H1 (cell line): ENCODE measurements at regions not wholly inside any gene's neighbourhood (a gene's known extent, or its start where the extent isn't known, plus 50 kb on each side); places are given as distances from the start of the nearest gene placed in this dataset.

Source experiments
- CTCF ChIA-PET: fragments of 300-600 bp; sonication (Branson Sonifier 250); formaldehyde crosslinking; loops from one replicate; lab custom pipeline; 2021; ENCODE audit not compliant: partially characterized antibody; lab: Charles Lee
- POLR2A ChIA-PET: fragments of 300-600 bp; sonication (Branson Sonifier 250); formaldehyde crosslinking; loops from one replicate; lab custom pipeline; 2021; ENCODE audit warnings: inconsistent platforms; ENCODE audit not compliant: partially characterized antibody; lab: Charles Lee
- DNase-seq, 2 experiments: peaks; one replicate each; pipeline versions ENCODE4 v3.0.0 to v3.0.0-alpha.2; 2010 to 2022; ENCODE audit warnings: low spot score in 2 of 2, low read depth in 1 of 2, mixed read lengths in 1 of 2
- FAIRE-seq: peaks from 2 replicates; lab custom pipeline; 2011; peaks lifted over from hg19 to GRCh38; lab: Jason Lieb, UNC
- H2AFZ ChIP-seq: 2 replicates; pipeline ENCODE4 v1.8.1; 2012; ENCODE audit warnings: low read length, inconsistent platforms
- H2AK5ac ChIP-seq: 2 replicates; pipeline ENCODE4 v1.6.1; 2013; ENCODE audit warnings: low read depth, low read length
- H2BK120ac ChIP-seq: replicated peaks from 2 replicates; pipeline ENCODE3; 2013; ENCODE audit warnings: low read depth, low read length, inconsistent platforms
- H2BK12ac ChIP-seq: 2 replicates; pipeline ENCODE4 v1.6.1; 2013; ENCODE audit warnings: low read depth, low read length
- H2BK15ac ChIP-seq: 2 replicates; pipeline ENCODE4 v1.6.1; 2013; ENCODE audit warnings: low read length
- H2BK20ac ChIP-seq: 2 replicates; pipeline ENCODE4 v1.6.1; 2013; ENCODE audit warnings: low read length
- H2BK5ac ChIP-seq: 2 replicates; pipeline ENCODE4 v1.6.1; 2013; ENCODE audit warnings: low read depth, low read length
- H3K14ac ChIP-seq: 2 replicates; pipeline ENCODE4 v1.6.1; 2013; ENCODE audit warnings: inconsistent platforms; ENCODE audit not compliant: insufficient read length
- H3K18ac ChIP-seq: 2 replicates; pipeline ENCODE4 v1.6.1; 2013; ENCODE audit warnings: low read length; ENCODE audit errors: extremely low read depth
- H3K23ac ChIP-seq: 2 replicates; pipeline ENCODE4 v1.6.1; 2013; ENCODE audit warnings: inconsistent platforms; ENCODE audit not compliant: insufficient read length
- H3K23me2 ChIP-seq: 2 replicates; pipeline ENCODE4 v1.6.1; 2013; ENCODE audit warnings: low read depth, low read length
- H3K27ac ChIP-seq: 2 replicates; pipeline ENCODE4 v1.6.1; 2011; ENCODE audit warnings: low read depth, low read length, inconsistent platforms
- H3K27me3 ChIP-seq, 4 experiments: replicated peaks in 1 of 4; 1 replicate in 1 of 4; 2 replicates in 3 of 4; pipeline versions ENCODE4 v1.6.1 to v1.8.1; 2011 to 2013; ENCODE audit warnings: low read length in 3 of 4, mild to moderate bottlenecking in 3 of 4, inconsistent platforms in 2 of 4, mixed read lengths in 2 of 4, moderate library complexity in 1 of 4; ENCODE audit not compliant: control insufficient read depth in 3 of 4, insufficient read depth in 3 of 4; ENCODE audit errors: extremely low read depth in 1 of 4
- H3K36me3 ChIP-seq, 4 experiments: 2 replicates each; pipeline versions ENCODE4 v1.6.1 to v1.8.1; 2011 to 2013; ENCODE audit warnings: mild to moderate bottlenecking in 4 of 4, low read length in 3 of 4, moderate library complexity in 2 of 4, control low read depth in 1 of 4, inconsistent platforms in 1 of 4; ENCODE audit not compliant: insufficient read depth in 4 of 4, control insufficient read depth in 2 of 4
- H3K4ac ChIP-seq: replicated peaks from 2 replicates; pipeline ENCODE3; 2013; ENCODE audit warnings: low read length, low read depth, mixed read lengths, inconsistent platforms; ENCODE audit not compliant: insufficient read length
- H3K4me1 ChIP-seq, 4 experiments: replicated peaks in 1 of 4; 1 replicate in 1 of 4; 2 replicates in 3 of 4; pipeline versions ENCODE4 v1.6.1 to v1.8.1; 2011 to 2013; ENCODE audit warnings: low read length in 3 of 4, inconsistent platforms in 2 of 4, mixed read lengths in 1 of 4; ENCODE audit not compliant: insufficient read depth in 4 of 4, control insufficient read depth in 3 of 4
- H3K4me2 ChIP-seq, 2 experiments: 2 replicates each; pipeline versions ENCODE4 v1.6.1 to v1.8.1; 2011 to 2013; ENCODE audit warnings: low read depth in 2 of 2, low read length in 2 of 2, control low read depth in 1 of 2, inconsistent platforms in 1 of 2, mild to moderate bottlenecking in 1 of 2; ENCODE audit not compliant: insufficient read depth in 1 of 2
- H3K4me3 ChIP-seq, 4 experiments: fragments of 200-600, 300-600 bp in 1 of 4; sonication (generic), shearing (Covaris generic), sonication (Bioruptor Twin) in 1 of 4; 2 replicates each; pipeline versions ENCODE4 v1.5.1 to v1.8.1; 2011 to 2016; ENCODE audit warnings: low read length in 4 of 4, low read depth in 3 of 4, control low read depth in 2 of 4, inconsistent platforms in 2 of 4, mild to moderate bottlenecking in 2 of 4, mixed read lengths in 1 of 4, moderate library complexity in 1 of 4; ENCODE audit not compliant: insufficient read depth in 2 of 4; ENCODE audit errors: extremely low read depth in 1 of 4
- H3K56ac ChIP-seq: replicated peaks from 2 replicates; pipeline ENCODE3; 2013; ENCODE audit warnings: low read depth, mild to moderate bottlenecking, mixed read lengths, low read length, inconsistent platforms; ENCODE audit not compliant: insufficient read length
- H3K79me1 ChIP-seq: 2 replicates; pipeline ENCODE4 v1.6.1; 2013; ENCODE audit warnings: low read depth, low read length, control low read depth
- H3K79me2 ChIP-seq, 2 experiments: 2 replicates each; pipeline versions ENCODE4 v1.6.1 to v1.8.1; 2012 to 2013; ENCODE audit warnings: low read length in 2 of 2, mild to moderate bottlenecking in 2 of 2, inconsistent platforms in 1 of 2; ENCODE audit not compliant: insufficient read depth in 2 of 2, control insufficient read depth in 1 of 2
- H3K9ac ChIP-seq, 4 experiments: replicated peaks in 1 of 4; 1 replicate in 1 of 4; 2 replicates in 3 of 4; pipeline versions ENCODE4 v1.6.1 to v1.8.1; 2011 to 2013; ENCODE audit warnings: low read depth in 3 of 4, low read length in 3 of 4, control low read depth in 2 of 4, mild to moderate bottlenecking in 2 of 4, moderate library complexity in 2 of 4, inconsistent platforms in 1 of 4; ENCODE audit errors: extremely low read depth in 1 of 4
- H3K9me3 ChIP-seq, 2 experiments: 2 replicates each; pipeline versions ENCODE4 v1.6.1 to v1.8.1; 2012 to 2013; ENCODE audit warnings: mild to moderate bottlenecking in 2 of 2, moderate library complexity in 2 of 2, control low read depth in 1 of 2, inconsistent platforms in 1 of 2, low read depth in 1 of 2, low read length in 1 of 2, mixed read lengths in 1 of 2; ENCODE audit not compliant: insufficient read depth in 2 of 2
- H4K20me1 ChIP-seq, 2 experiments: replicated peaks in 1 of 2; 2 replicates each; pipeline versions ENCODE3 to v1.8.1; 2011 to 2013; ENCODE audit warnings: inconsistent platforms in 2 of 2, low read length in 2 of 2, mild to moderate bottlenecking in 1 of 2; ENCODE audit not compliant: insufficient read depth in 2 of 2, control insufficient read depth in 1 of 2
- H4K5ac ChIP-seq: 2 replicates; pipeline ENCODE4 v1.6.1; 2013; ENCODE audit warnings: low read length, low read depth, mixed read lengths, inconsistent platforms; ENCODE audit not compliant: insufficient read length
- H4K8ac ChIP-seq: 2 replicates; pipeline ENCODE4 v1.8.0; 2013; ENCODE audit warnings: mild to moderate bottlenecking, moderate library complexity, low read length, inconsistent platforms; ENCODE audit not compliant: insufficient read depth; ENCODE audit errors: extremely low read depth
- H4K91ac ChIP-seq: replicated peaks from 2 replicates; pipeline ENCODE3; 2013; ENCODE audit warnings: low read length, mixed read lengths, inconsistent platforms; ENCODE audit not compliant: insufficient read length
- BACH1 ChIP-seq: IDR thresholded peaks from 2 replicates; pipeline ENCODE4 v1.6.1; 2012; ENCODE audit warnings: low read length, improper control_type of control experiment
- CTBP2 ChIP-seq: IDR thresholded peaks from 2 replicates; pipeline ENCODE4 v1.7.0; 2011; ENCODE audit warnings: borderline replicate concordance, mild to moderate bottlenecking, moderate library complexity, mixed read lengths, low read length; ENCODE audit not compliant: insufficient read depth, insufficient read length
- EZH2 ChIP-seq: fragments of 200-600 bp; sonication (generic); IDR thresholded peaks from 2 replicates; pipeline ENCODE4 v1.7.1; 2012; ENCODE audit warnings: low read depth, mild to moderate bottlenecking, moderate library complexity, low read length, inconsistent platforms; ENCODE audit not compliant: severe bottlenecking
- HDAC6 ChIP-seq: IDR thresholded peaks from one replicate; pipeline ENCODE4 v1.7.1; 2012; ENCODE audit warnings: low read depth, mild to moderate bottlenecking, inconsistent platforms, low read length, moderate library complexity
- NANOG ChIP-seq: IDR thresholded peaks from 2 replicates; pipeline ENCODE4 v1.6.1; 2011; ENCODE audit warnings: low read length, low read depth, mild to moderate bottlenecking, inconsistent platforms; ENCODE audit not compliant: insufficient read depth, poor library complexity, severe bottlenecking
- POU5F1 ChIP-seq: IDR thresholded peaks from 2 replicates; pipeline ENCODE4 v1.6.1; 2011; ENCODE audit warnings: low read depth, mild to moderate bottlenecking, low read length, moderate library complexity
- RBBP5 ChIP-seq: IDR thresholded peaks from 2 replicates; pipeline ENCODE4 v1.7.1; 2012; ENCODE audit warnings: low read depth, mild to moderate bottlenecking, inconsistent platforms, low read length, moderate library complexity, borderline replicate concordance
- RFX5 ChIP-seq: IDR thresholded peaks from 2 replicates; pipeline ENCODE4 v1.6.1; 2011; ENCODE audit warnings: low read depth, low read length, improper control_type of control experiment, borderline replicate concordance
- SIRT6 ChIP-seq: IDR thresholded peaks from one replicate; pipeline ENCODE4 v1.7.1; 2012; ENCODE audit warnings: low read length, inconsistent platforms
- SIX5 ChIP-seq: IDR thresholded peaks from 2 replicates; pipeline ENCODE4 v1.6.1; 2011; ENCODE audit warnings: mild to moderate bottlenecking, low read depth, low read length
- SRF ChIP-seq: IDR thresholded peaks from 2 replicates; pipeline ENCODE4 v1.6.1; 2011; ENCODE audit warnings: mild to moderate bottlenecking, low read depth, low read length, moderate library complexity
- TEAD4 ChIP-seq: IDR thresholded peaks from 2 replicates; pipeline ENCODE4 v1.6.1; 2012; ENCODE audit warnings: low read depth, low read length, inconsistent platforms, mixed read lengths
- YY1 ChIP-seq: IDR thresholded peaks from 2 replicates; pipeline ENCODE4 v1.6.1; 2011; ENCODE audit warnings: low read depth, mild to moderate bottlenecking, low read length
- WGBS, 2 experiments: shearing (Covaris generic) in 1 of 2; methylation state at CpG; one replicate each; pipeline versions ENCODE4 v1.1.6 to v1.1.7; 2013 to 2015; ENCODE audit warnings: low lambda C conversion rate in 2 of 2, mixed read lengths in 2 of 2, inconsistent platforms in 1 of 2, low coverage in 1 of 2, missing lambda C conversion rate in 1 of 2; ENCODE audit not compliant: insufficient replicate concordance in 2 of 2, insufficient coverage in 1 of 2, insufficient read length in 1 of 2; ENCODE audit errors: extremely low coverage in 1 of 2, missing lambda C conversion rate in 1 of 2; 5-methylcytosine and 5-hydroxymethylcytosine counted together

DNA sequence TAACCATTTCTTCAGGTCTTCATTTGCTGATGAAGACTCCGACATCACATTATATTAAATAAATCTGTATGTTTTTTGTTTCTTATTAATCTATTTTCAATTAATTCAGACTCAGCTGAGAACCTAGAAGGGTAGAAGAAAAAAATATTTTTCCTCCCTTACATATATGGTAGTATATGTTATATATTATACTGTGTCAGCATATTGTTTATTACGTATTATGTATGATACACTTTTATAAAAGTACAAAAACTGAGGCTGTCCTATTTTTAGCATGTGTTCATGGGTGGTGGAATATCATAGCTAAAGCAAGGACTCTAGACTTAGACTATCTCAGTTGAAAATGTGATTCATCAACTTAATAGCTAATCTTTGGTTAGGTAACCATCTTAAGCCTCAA lies 149.3 kb downstream of the CENPC start:
- DNase-seq: no peak
- ChIA-PET CTCF (interaction anchor here (0.6 to 3.1 kb wide), 7 partner anchors 9 to 323 kb away, joined by 3 to 13 read pairs (median 3); no protein-coding TSS in a partner anchor), POLR2A (no interaction called here)
- Histone ChIP-seq H3K23me2 (no peaks in the 10 kb centered on the region; the same call in 1 of the 2 replicates), H2BK12ac (no peak overlapping the region), H3K79me2 (no peaks in the 10 kb centered on the region), H3K4me1 (no peaks in the 10 kb centered on the region), H3K14ac (no peak overlapping the region), H2BK5ac (no peak overlapping the region), H4K91ac (no peak overlapping the region), H3K23ac (no peak overlapping the region), H3K4me3 (no peak overlapping the region), H3K27ac (no peak overlapping the region), H4K8ac (no peak overlapping the region), H3K36me3 (no peaks in the 10 kb centered on the region), H3K4ac (no peak overlapping the region), H2BK20ac (no peak overlapping the region), H2AK5ac (no peak overlapping the region), H3K27me3 (no peaks in the 10 kb centered on the region), H3K4me2 (no peak overlapping the region), H2BK120ac (no peak overlapping the region), H2BK15ac (no peak overlapping the region), H3K9ac (no peak overlapping the region), H3K18ac (no peak overlapping the region), H4K5ac (no peak overlapping the region), H3K56ac (no peak overlapping the region), H3K79me1 (no peaks in the 10 kb centered on the region), H3K9me3 (no peaks in the 10 kb centered on the region), H4K20me1 (no peaks in the 10 kb centered on the region), H2AFZ (no peak overlapping the region)
- no peak for FAIRE-seq
- WGBS, 2 experiments: 96% methylated on average over 2 of the region's 2 CpGs; no CpG with 5 or more reads in 1 of the 2 experiments
- no peak for TF ChIP-seq EZH2
- TF ChIP-seq SIX5: no peak
- TF ChIP-seq HDAC6: no peak
- TF ChIP-seq NANOG: no peak
- no peak for TF ChIP-seq SIRT6
- no peak for TF ChIP-seq SRF
- no peak for TF ChIP-seq CTBP2
- TF ChIP-seq POU5F1: no peak
- TF ChIP-seq RBBP5: no peak
- no peak for TF ChIP-seq TEAD4
- no peak for TF ChIP-seq YY1
- no peak for TF ChIP-seq RFX5
- no peak for TF ChIP-seq BACH1
